Skeletal muscle tissue (tissue), 3 donors: ENCODE measurements at regions not wholly inside any gene's neighbourhood (a gene's known extent, or its start where the extent isn't known, plus 50 kb on each side); places are given as distances from the start of the nearest gene placed in this dataset.
A peak's percentile ranks its signal among the peaks of the same experiment; 100 is the strongest.

ENCODE experiments used
- H3K27ac ChIP-seq: one replicate; pipeline ENCODE4 v1.7.0; 2013; ENCODE audit warnings: mild to moderate bottlenecking, low read depth, low read length, inconsistent platforms
- H3K27me3 ChIP-seq, 3 donors: one replicate each; pipeline ENCODE4 v1.7.0; 2013; ENCODE audit warnings: low read length in 3 of 3; ENCODE audit not compliant: control insufficient read depth in 3 of 3, insufficient read depth in 3 of 3
- H3K36me3 ChIP-seq, 3 donors: one replicate each; pipeline ENCODE4 v1.7.0; 2013; ENCODE audit warnings: low read length in 3 of 3; ENCODE audit not compliant: control insufficient read depth in 3 of 3, insufficient read depth in 3 of 3
- H3K4me1 ChIP-seq, 3 donors: one replicate each; pipeline ENCODE4 v1.7.0; 2013; ENCODE audit warnings: low read length in 3 of 3, mild to moderate bottlenecking in 3 of 3; ENCODE audit not compliant: control insufficient read depth in 3 of 3, insufficient read depth in 3 of 3
- H3K4me3 ChIP-seq, 3 donors: one replicate each; pipeline ENCODE4 v1.7.0; 2013; ENCODE audit warnings: low read length in 3 of 3
- H3K9ac ChIP-seq, 3 donors: one replicate each; pipeline ENCODE4 v1.7.0; 2013; ENCODE audit warnings: low read length in 3 of 3, mild to moderate bottlenecking in 3 of 3, moderate library complexity in 2 of 3, low read depth in 1 of 3
- H3K9me3 ChIP-seq, 3 donors: one replicate each; pipeline ENCODE4 v1.7.0; 2013; ENCODE audit warnings: low read length in 3 of 3; ENCODE audit not compliant: control insufficient read depth in 3 of 3
- donor health status: Osteomylitis.

GRCh38 chr2:155815275-155815674 is 517.2 kb downstream of the NR4A2 start:
- no peaks in the 10 kb centered on the region for H3K4me1 ChIP-seq
- H3K27ac ChIP-seq, result no peak overlapping the region
- H3K9me3 ChIP-seq, result no peaks in the 10 kb centered on the region
- H3K36me3 ChIP-seq, result no peaks in the 10 kb centered on the region
- no peaks in the 10 kb centered on the region for H3K27me3 ChIP-seq
- H3K9ac ChIP-seq, result no peak overlapping the region
- no peak overlapping the region for H3K4me3 ChIP-seq

- no peak overlapping the region for H3K4me3 ChIP-seq
- no peak overlapping the region for H3K9ac ChIP-seq
- H3K27ac ChIP-seq, result no peak overlapping the region
- no peaks in the 10 kb centered on the region for H3K27me3 ChIP-seq
- no peaks in the 10 kb centered on the region for H3K4me1 ChIP-seq
- H3K36me3 ChIP-seq, result no peaks in the 10 kb centered on the region
- no peaks in the 10 kb centered on the region for H3K9me3 ChIP-seq
Observed at GRCh38 chr2:155810411-155810810, 522.1 kb downstream of the NR4A2 start.

- no peak overlapping the region for H3K9ac ChIP-seq
- H3K9me3 ChIP-seq, result no peaks in the 10 kb centered on the region
- no peak overlapping the region for H3K27ac ChIP-seq
- no peaks in the 10 kb centered on the region for H3K4me1 ChIP-seq
- no peaks in the 10 kb centered on the region for H3K27me3 ChIP-seq
- no peaks in the 10 kb centered on the region for H3K36me3 ChIP-seq
- no peak overlapping the region for H3K4me3 ChIP-seq
Observed at GRCh38 chr2:155802888-155803287, 529.6 kb downstream of the NR4A2 start.

- Histone ChIP-seq H3K27me3 (no peaks in the 10 kb centered on the region), H3K4me3 (no peak overlapping the region), H3K36me3 (no peaks in the 10 kb centered on the region), H3K9ac (no peak overlapping the region), H3K9me3 (peaks cover 0 to 2% (median 2%) of the 10 kb centered on the region in 3 donors), H3K27ac (no peak overlapping the region), H3K4me1 (no peaks in the 10 kb centered on the region)
Observed at GRCh38 chr2:155792666-155793065, 539.9 kb downstream of the NR4A2 start.

- Histone ChIP-seq H3K27me3 (no peaks in the 10 kb centered on the region), H3K4me3 (no peak overlapping the region), H3K27ac (no peak overlapping the region), H3K9ac (no peak overlapping the region), H3K9me3 (no peaks in the 10 kb centered on the region), H3K4me1 (no peaks in the 10 kb centered on the region), H3K36me3 (no peaks in the 10 kb centered on the region)
Observed at GRCh38 chr2:155770516-155770915, 562.0 kb downstream of the NR4A2 start.

GRCh38 chr2:155766342-155767115 is 566.0 kb downstream of the NR4A2 start:
- H3K4me1 ChIP-seq, result no peaks in the 10 kb centered on the region

GRCh38 chr2:155755481-155755880 is 577.0 kb downstream of the NR4A2 start:
- H3K4me1 ChIP-seq, result no peaks in the 10 kb centered on the region
- no peak overlapping the region for H3K9ac ChIP-seq

More at GRCh38 chr2:155766342-155767115, 566.0 kb downstream of the NR4A2 start:
- Histone ChIP-seq H3K9ac (no peak overlapping the region), H3K27me3 (no peaks in the 10 kb centered on the region), H3K36me3 (no peaks in the 10 kb centered on the region), H3K27ac (no peak overlapping the region), H3K9me3 (no peaks in the 10 kb centered on the region), H3K4me3 (no peak overlapping the region)

GRCh38 chr2:155748131-155748530 is 584.4 kb downstream of the NR4A2 start:
- Histone ChIP-seq H3K27me3 (no peaks in the 10 kb centered on the region), H3K4me3 (no peak overlapping the region), H3K36me3 (no peaks in the 10 kb centered on the region), H3K4me1 (no peaks in the 10 kb centered on the region), H3K9ac (no peak overlapping the region), H3K27ac (no peak overlapping the region), H3K9me3 (no peaks in the 10 kb centered on the region)

More at GRCh38 chr2:155755481-155755880, 577.0 kb downstream of the NR4A2 start:
- no peaks in the 10 kb centered on the region for H3K36me3 ChIP-seq
- no peak overlapping the region for H3K27ac ChIP-seq
- H3K4me3 ChIP-seq, result no peak overlapping the region
- H3K9me3 ChIP-seq, result no peaks in the 10 kb centered on the region
- no peaks in the 10 kb centered on the region for H3K27me3 ChIP-seq

- H3K27ac ChIP-seq, result no peak overlapping the region
- H3K27me3 ChIP-seq, result no peaks in the 10 kb centered on the region
- no peaks in the 10 kb centered on the region for H3K4me1 ChIP-seq
- H3K9me3 ChIP-seq, result no peaks in the 10 kb centered on the region
- no peaks in the 10 kb centered on the region for H3K36me3 ChIP-seq
- no peak overlapping the region for H3K9ac ChIP-seq
- no peak overlapping the region for H3K4me3 ChIP-seq
Observed at GRCh38 chr2:155747531-155747930, 585.0 kb downstream of the NR4A2 start.

- H3K27me3 ChIP-seq, result peaks cover 0 to 2% (median 0%) of the 10 kb centered on the region in 3 donors
- no peak overlapping the region for H3K4me3 ChIP-seq
- H3K4me1 ChIP-seq, result no peaks in the 10 kb centered on the region
- H3K36me3 ChIP-seq, result no peaks in the 10 kb centered on the region
- no peaks in the 10 kb centered on the region for H3K9me3 ChIP-seq
- peak overlapping the region in 1 of 3 donors; percentile 16 for H3K9ac ChIP-seq
- no peak overlapping the region for H3K27ac ChIP-seq
Observed at GRCh38 chr2:155733091-155733853, 599.2 kb downstream of the NR4A2 start.
